GM21825 (cell line): ENCODE measurements at regions not wholly inside any gene's neighbourhood (a gene's known extent, or its start where the extent isn't known, plus 50 kb on each side); places are given as distances from the start of the nearest gene placed in this dataset.

Experiments
- ATAC-seq: cut with Tn5 transposase; IDR thresholded peaks from one replicate; pipeline ENCODE4 v1.9.1; 2021; ENCODE audit warnings: mild to moderate bottlenecking, moderate library complexity; ENCODE audit not compliant: unreplicated experiment

- no peak for ATAC-seq
Measured at GRCh38 chr4:24312261-24312913, 272.0 kb downstream of the DHX15 start.

GRCh38 chr4:24303926-24304325, 280.4 kb downstream of the DHX15 start:
- no peak for ATAC-seq

GRCh38 chr4:24298911-24299310, 285.4 kb downstream of the DHX15 start:
- no peak for ATAC-seq

- no peak for ATAC-seq
Measured at GRCh38 chr4:24287096-24287495, 297.3 kb downstream of the DHX15 start.

GRCh38 chr4:24285759-24286158, 298.6 kb downstream of the DHX15 start:
- no peak for ATAC-seq

- no peak for ATAC-seq
Measured at GRCh38 chr4:24282446-24282845, 301.9 kb downstream of the DHX15 start.

GRCh38 chr4:24279911-24280375, 304.4 kb downstream of the DHX15 start:
- ATAC-seq: no peak

- ATAC-seq: no peak
Measured at GRCh38 chr4:24279469-24279868, 304.9 kb downstream of the DHX15 start.

- ATAC-seq: no peak
Measured at GRCh38 chr4:24278693-24279092, 305.7 kb downstream of the DHX15 start.

- no peak for ATAC-seq
Measured at GRCh38 chr4:24274381-24274941, 309.9 kb downstream of the DHX15 start.

GRCh38 chr4:24273136-24273535, 311.2 kb downstream of the DHX15 start:
- ATAC-seq: no peak

GRCh38 chr4:24266951-24267722, 317.2 kb downstream of the DHX15 start:
- no peak for ATAC-seq

- no peak for ATAC-seq
Measured at GRCh38 chr4:24265989-24266388, 318.4 kb downstream of the DHX15 start.

- no peak for ATAC-seq
Measured at GRCh38 chr4:24262616-24263015, 321.7 kb downstream of the DHX15 start.

- no peak for ATAC-seq
Measured at GRCh38 chr4:24262084-24262483, 322.3 kb downstream of the DHX15 start.

- ATAC-seq: no peak
Measured at GRCh38 chr4:24260923-24261564, 323.3 kb downstream of the DHX15 start.

- no peak for ATAC-seq
Measured at GRCh38 chr4:24260133-24260715, 324.1 kb downstream of the DHX15 start.

GRCh38 chr4:24256547-24256946, 327.8 kb downstream of the DHX15 start:
- no peak for ATAC-seq

- ATAC-seq: no peak
Measured at GRCh38 chr4:24256066-24256465, 328.3 kb downstream of the DHX15 start.

- no peak for ATAC-seq
Measured at GRCh38 chr4:24252121-24252520, 332.2 kb downstream of the DHX15 start.

GRCh38 chr4:24251589-24251988, 332.8 kb downstream of the DHX15 start:
- no peak for ATAC-seq
